KG1 (cell line): ENCODE measurements at regions not wholly inside any gene's neighbourhood (a gene's known extent, or its start where the extent isn't known, plus 50 kb on each side); places are given as distances from the start of the nearest gene placed in this dataset.
"Not testable (repeated sequence)": the region's sequence is repeated elsewhere in the genome, so short reads cannot be mapped to it uniquely, and the experiment has no call there.

Experiments used
- DNase-seq: peaks from one replicate; lab custom pipeline; 2025; lab: John Stamatoyannopoulos, UW

DNA sequence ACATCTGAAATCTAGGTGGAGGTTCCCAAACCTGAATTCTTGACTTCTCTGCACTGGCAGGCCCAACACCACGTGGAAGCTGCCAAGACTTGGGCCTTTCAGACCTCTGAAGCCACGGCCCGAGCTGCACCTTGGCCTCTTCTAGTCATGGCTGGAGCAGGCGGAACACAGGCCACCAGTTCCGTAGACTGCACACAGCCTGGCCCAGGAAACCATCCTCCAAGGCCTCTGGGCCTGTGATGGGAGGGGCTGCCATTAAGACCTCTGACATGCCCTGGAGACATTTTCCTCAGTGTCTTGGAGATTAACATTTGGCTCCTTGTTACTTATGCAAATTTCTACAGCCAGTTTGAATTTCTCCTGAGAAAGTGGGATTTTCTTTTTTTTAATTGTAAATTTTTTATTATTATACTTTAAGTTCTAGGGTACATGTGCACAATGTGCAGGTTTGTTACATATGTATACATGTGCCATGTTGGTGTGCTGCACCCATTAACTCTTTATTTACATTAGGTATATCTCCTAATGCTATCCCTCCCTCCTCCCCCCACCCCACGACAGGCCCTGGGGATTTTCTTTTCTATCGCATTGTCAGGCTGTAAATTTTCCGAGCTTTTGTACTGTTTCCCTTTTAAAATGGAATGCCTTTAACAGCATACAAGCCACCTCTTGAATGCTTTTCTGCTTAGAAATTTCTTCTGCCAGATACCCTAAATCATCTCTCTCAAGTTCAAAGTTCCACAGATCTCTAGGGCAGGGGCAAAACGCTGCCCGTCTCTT lies 492.9 kb upstream of the ARPP21 start:
- not testable (repeated sequence) for DNase-seq

GRCh38 chr3:35183927-35184675 lies 455.2 kb upstream of the ARPP21 start:
- DNase-seq: no peak

DNA sequence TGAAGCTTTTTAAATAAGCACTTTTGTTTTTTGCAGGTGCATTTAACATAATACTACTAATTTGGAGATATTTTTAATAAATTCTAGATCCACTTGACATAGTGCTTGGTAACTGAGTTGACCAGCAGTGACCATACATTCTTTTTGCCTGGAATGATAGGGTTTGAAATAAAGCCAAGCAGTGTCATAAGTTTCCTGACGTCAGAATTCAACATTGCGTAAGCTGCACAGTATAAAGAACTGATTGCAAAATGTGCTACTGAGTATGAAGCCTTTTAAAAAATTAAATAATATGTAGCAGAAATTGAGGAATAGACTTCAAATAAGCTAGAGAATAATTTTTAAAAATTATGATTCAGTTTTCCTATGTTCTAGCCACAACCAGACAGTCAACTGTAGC lies 454.6 kb upstream of the ARPP21 start:
- DNase-seq: no peak

GRCh38 chr3:35187908-35188307 lies 451.4 kb upstream of the ARPP21 start:
- no peak for DNase-seq

GRCh38 chr3:35194666-35195065 lies 444.7 kb upstream of the ARPP21 start:
- DNase-seq: no peak

DNA sequence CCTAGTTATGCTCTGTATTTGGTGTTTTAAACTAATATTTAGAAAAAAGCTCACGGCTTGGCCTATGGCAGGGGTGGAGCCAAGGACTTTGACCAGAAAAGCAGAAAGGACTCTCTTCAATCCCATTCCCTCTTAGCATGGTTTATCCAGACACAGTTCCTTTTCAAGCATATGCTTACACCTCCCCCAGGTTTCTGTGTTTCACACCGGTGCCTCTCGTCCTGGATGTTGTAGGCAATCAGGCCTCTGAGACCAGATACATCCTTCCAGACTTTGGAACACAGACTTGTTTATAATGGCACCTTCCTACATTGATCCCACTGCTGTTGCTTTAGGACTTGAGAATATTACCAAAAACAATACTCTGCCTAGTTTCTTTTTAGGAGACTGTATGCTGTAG lies 440.5 kb upstream of the ARPP21 start:
- no peak for DNase-seq

GRCh38 chr3:35200056-35200455 lies 439.3 kb upstream of the ARPP21 start:
- no peak for DNase-seq

GRCh38 chr3:35201211-35201610 lies 438.1 kb upstream of the ARPP21 start:
- DNase-seq: no peak

DNA sequence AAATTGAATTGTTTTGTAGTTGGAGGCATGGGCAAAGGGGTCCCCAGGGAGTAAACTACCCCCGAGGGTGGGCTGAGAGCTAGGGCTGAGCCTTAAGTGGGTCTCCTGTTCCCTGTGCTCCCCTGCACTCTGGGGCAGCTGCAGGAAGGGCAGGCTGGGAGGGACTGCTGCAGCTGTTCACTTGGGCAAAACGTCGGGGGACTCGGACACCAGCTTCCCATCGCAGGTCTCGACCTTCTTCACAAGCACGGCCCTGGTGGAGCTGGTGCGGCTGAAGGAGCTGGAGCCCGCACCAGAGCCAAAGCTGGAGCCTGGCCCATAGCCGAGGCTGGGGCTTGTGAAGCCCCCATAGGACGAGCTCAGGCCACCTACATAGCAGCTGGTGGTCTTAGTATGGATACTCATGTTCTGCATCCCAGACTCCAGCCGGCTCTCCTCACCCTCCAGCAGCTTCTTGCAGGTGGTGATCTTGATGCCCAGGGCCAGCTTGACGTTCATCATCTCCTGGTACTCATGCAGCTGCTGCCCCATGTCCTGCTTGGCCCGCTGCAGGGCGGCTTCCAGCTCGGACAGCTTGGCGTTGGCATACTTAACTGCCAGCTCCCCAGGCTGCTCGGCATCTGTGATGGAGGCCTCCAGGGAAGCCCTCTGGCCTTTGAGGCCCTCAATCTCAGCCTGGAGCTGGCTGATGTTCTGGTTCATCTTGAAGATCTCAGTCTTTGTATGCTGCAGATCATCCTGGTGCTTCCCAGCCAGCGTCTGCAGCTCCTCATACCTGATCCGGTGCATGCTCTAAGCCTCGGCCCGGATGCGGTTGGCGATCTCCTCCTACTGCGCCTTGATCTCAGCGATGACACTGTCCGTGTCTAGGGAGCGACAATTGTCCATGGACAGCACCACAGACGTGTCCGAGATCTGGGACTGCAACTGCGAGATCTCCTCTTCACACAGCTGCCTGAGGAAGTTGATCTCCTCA lies 423.5 kb upstream of the ARPP21 start:
- no peak for DNase-seq

- no peak for DNase-seq
Observed at GRCh38 chr3:35216501-35217266, 422.6 kb upstream of the ARPP21 start.

DNA sequence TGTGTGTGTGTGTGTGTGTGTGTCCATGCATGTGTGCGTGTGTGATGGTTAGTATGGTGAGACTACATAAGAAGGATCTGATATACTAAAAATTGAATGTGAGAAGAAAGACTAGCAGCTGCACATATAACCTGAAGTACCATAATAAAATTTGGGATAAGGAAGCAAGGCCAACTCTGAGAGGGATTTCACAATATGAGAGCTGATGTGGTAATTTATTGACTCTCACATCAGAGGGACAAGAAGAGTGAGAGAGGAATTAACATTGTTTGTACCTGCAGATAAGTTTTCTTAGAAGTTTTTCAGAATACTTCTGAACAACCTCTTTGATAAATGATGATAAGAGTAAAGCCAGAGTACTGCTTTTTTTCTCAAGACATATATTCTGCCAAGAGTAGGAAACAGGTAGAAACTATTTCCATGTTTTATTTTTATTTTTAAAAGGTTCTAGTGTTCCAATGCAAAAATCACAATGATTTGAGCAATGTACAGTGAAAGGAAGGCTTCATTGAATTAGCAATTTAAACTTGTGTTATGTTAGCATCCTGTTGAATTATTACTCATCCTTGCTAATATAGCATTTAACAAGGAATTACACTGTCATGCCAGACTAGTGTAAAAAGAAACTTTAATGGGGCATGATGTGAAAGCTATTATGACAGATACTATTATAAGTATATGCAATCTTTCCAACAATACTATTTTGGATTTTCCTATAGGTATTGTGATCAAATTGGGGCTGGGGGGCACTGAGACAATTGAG lies 415.5 kb upstream of the ARPP21 start:
- no peak for DNase-seq

GRCh38 chr3:35224565-35225295 lies 414.6 kb upstream of the ARPP21 start:
- no peak for DNase-seq

GRCh38 chr3:35241236-35241635 lies 398.1 kb upstream of the ARPP21 start:
- no peak for DNase-seq

GRCh38 chr3:35254917-35255316 lies 384.4 kb upstream of the ARPP21 start:
- DNase-seq: no peak

- DNase-seq: no peak
Observed at GRCh38 chr3:35257641-35258040, 381.7 kb upstream of the ARPP21 start.

- DNase-seq: no peak
Observed at GRCh38 chr3:35262406-35262805, 376.9 kb upstream of the ARPP21 start.

DNA sequence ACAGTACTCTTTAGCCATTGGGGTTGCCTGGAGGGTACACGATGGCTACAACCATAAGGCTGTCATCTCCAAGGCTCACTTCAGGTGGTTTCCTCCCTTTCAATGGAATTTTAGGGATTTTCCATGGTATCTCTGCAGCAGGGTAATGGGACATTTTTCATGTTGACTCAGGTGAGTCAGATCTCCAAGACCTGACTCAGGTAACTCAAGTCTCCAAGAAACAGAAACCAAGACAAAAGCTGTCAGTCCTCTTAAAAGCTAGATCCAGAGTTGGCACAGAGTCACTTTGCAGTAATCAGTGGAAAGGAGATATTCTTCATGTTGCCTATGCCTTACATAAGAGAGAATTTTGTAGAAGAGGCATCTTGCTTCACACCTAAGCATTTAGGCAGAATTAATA lies 375.8 kb upstream of the ARPP21 start:
- no peak for DNase-seq

DNA sequence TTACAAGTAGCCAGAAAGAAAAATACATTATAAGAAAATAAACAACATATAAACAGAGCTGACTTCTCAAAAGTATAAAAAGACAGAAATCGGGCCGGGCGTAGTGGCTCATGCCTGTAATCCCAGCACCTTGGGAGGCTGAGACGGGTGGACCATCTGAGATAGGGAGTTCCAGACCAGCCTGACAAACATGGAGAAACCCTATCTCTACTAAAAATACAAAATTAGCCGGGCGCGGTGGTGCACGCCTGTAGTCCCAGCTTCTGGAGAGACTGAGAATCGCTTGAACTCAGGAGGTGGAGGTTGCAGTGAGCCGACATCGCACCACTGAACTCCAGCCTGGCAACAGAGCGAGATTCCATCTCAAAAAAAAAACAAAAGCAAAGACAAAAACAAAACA lies 373.3 kb upstream of the ARPP21 start:
- DNase-seq: not testable (repeated sequence)

DNA sequence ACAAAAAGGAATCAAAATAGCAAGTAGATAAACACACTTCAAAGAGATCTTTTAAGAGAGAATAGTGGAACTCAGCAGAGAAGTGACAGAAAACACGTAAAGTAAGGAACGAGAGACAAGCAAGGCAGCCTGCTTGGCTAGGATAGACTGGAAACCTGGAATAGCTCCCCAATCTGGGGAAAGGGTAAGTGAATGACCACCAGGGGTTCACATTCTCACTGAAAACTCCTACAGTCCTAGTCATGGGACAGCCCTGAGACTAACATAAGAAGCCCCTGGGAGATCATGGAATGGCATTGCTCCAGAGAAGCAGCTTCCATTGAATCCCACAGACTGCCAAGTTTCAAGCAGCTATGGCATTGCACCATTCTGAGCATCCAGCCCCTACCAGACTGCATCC lies 363.6 kb upstream of the ARPP21 start:
- DNase-seq: no peak

- DNase-seq: no peak
Observed at GRCh38 chr3:35276568-35276967, 362.8 kb upstream of the ARPP21 start.
